ENCODE measurements at regions not wholly inside any gene's neighbourhood (a gene's known extent, or its start where the extent isn't known, plus 50 kb on each side); places are given as distances from the start of the nearest gene placed in this dataset.

DNA sequence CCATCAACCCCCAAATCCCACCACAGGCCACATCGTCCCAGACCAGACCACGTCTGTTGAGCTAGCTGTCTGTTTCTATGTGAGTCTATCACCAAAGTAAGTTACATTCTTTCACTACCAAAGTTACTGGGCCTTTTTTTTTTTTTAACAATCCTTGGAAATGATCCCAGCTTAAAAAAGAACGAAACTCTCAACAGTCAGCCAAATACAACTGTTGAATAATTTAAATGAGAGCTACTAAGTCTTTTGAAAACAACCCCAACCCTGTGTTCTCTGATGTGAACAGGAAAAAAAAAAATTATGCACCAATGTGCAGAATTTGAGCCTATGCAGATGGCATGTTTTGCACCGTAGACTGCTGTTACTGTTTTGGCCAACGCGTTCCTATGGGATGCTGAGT lies 134.0 kb upstream of the ETS2 start:
- no peaks in the 10 kb centered on the region for H3K36me3 ChIP-seq (ENCODE audit: control insufficient read depth in 1 of 2, insufficient read depth in 2 of 2, low read length in 2 of 2)
- H3K4me1 ChIP-seq (ENCODE audit: control insufficient read depth in 1 of 2, insufficient read depth in 2 of 2, low read length in 2 of 2), result no peaks in the 10 kb centered on the region
- no peaks in the 10 kb centered on the region for H3K79me2 ChIP-seq (ENCODE audit: control insufficient read depth, insufficient read depth, low read length, poor library complexity)
- H4K8ac ChIP-seq (ENCODE audit: low read depth, low read length), result no peak overlapping the region
- H3K4ac ChIP-seq (ENCODE audit: low read depth, low read length), result no peak overlapping the region
- no peak overlapping the region for H3K27ac ChIP-seq (ENCODE audit: low read depth, low read length)
- H2BK12ac ChIP-seq (ENCODE audit: low read length), result no peak overlapping the region
- no peak overlapping the region for H4K91ac ChIP-seq (ENCODE audit: low read depth, low read length)
- H3K79me1 ChIP-seq (ENCODE audit: low read length), result no peaks in the 10 kb centered on the region
- no peak overlapping the region for H2BK120ac ChIP-seq (ENCODE audit: insufficient read depth, low read length, poor library complexity)
- H3K14ac ChIP-seq (ENCODE audit: low read length), result no peak overlapping the region
- DNase-seq, result no peak
- no peak overlapping the region for H2BK5ac ChIP-seq (ENCODE audit: low read depth, low read length, poor library complexity)
- no peak overlapping the region for H3K4me2 ChIP-seq (ENCODE audit: low read length)
- H3K9ac ChIP-seq (ENCODE audit: low read length), result no peak overlapping the region
- no peak overlapping the region for H3K23ac ChIP-seq (ENCODE audit: low read length)
- H3K18ac ChIP-seq (ENCODE audit: low read length), result no peak overlapping the region
- H2AK5ac ChIP-seq (ENCODE audit: low read length), result no peak overlapping the region
- WGBS (ENCODE audit: extremely low coverage, insufficient coverage, insufficient read length), result no CpG with 5 or more reads among the region's 6 CpGs
- H3K9me3 ChIP-seq (ENCODE audit: insufficient read depth, low read depth, low read length), result no peaks in the 10 kb centered on the region
- H4K12ac ChIP-seq (ENCODE audit: low read depth, low read length), result no peak overlapping the region
- no peak overlapping the region for H2AFZ ChIP-seq (ENCODE audit: insufficient read depth, low read length, poor library complexity)
- no peak overlapping the region for H3K4me3 ChIP-seq (ENCODE audit: low read depth, low read length)
- H3K27me3 ChIP-seq (ENCODE audit: insufficient read depth, low read length), result no peaks in the 10 kb centered on the region

- H3K27me3 ChIP-seq (ENCODE audit: insufficient read depth, low read length), result no peaks in the 10 kb centered on the region
- H3K9ac ChIP-seq (ENCODE audit: low read length), result no peak overlapping the region
- H2BK12ac ChIP-seq (ENCODE audit: low read length), result no peak overlapping the region
- no peaks in the 10 kb centered on the region for H3K79me2 ChIP-seq (ENCODE audit: control insufficient read depth, insufficient read depth, low read length, poor library complexity)
- H3K79me1 ChIP-seq (ENCODE audit: low read length), result no peaks in the 10 kb centered on the region
- no peak overlapping the region for H4K12ac ChIP-seq (ENCODE audit: low read depth, low read length)
- no CpG with 5 or more reads among the region's 22 CpGs for WGBS (ENCODE audit: extremely low coverage, insufficient coverage, insufficient read length)
- H3K27ac ChIP-seq (ENCODE audit: low read depth, low read length), result no peak overlapping the region
- H3K18ac ChIP-seq (ENCODE audit: low read length), result no peak overlapping the region
- H2AFZ ChIP-seq (ENCODE audit: insufficient read depth, low read length, poor library complexity), result no peak overlapping the region
- no peak overlapping the region for H3K4me2 ChIP-seq (ENCODE audit: low read length)
- no peak overlapping the region for H3K4ac ChIP-seq (ENCODE audit: low read depth, low read length)
- H4K8ac ChIP-seq (ENCODE audit: low read depth, low read length), result no peak overlapping the region
- H3K36me3 ChIP-seq (ENCODE audit: control insufficient read depth in 1 of 2, insufficient read depth in 2 of 2, low read length in 2 of 2), result no peaks in the 10 kb centered on the region
- no peak overlapping the region for H3K4me3 ChIP-seq (ENCODE audit: low read depth, low read length)
- no peak overlapping the region for H2AK5ac ChIP-seq (ENCODE audit: low read length)
- H2BK120ac ChIP-seq (ENCODE audit: insufficient read depth, low read length, poor library complexity), result no peak overlapping the region
- H4K91ac ChIP-seq (ENCODE audit: low read depth, low read length), result no peak overlapping the region
- no peaks in the 10 kb centered on the region for H3K4me1 ChIP-seq (ENCODE audit: control insufficient read depth in 1 of 2, insufficient read depth in 2 of 2, low read length in 2 of 2)
- H3K23ac ChIP-seq (ENCODE audit: low read length), result no peak overlapping the region
- H3K9me3 ChIP-seq (ENCODE audit: insufficient read depth, low read depth, low read length), result no peaks in the 10 kb centered on the region
- no peak for DNase-seq
- no peak overlapping the region for H3K14ac ChIP-seq (ENCODE audit: low read length)
- H2BK5ac ChIP-seq (ENCODE audit: low read depth, low read length, poor library complexity), result no peak overlapping the region
Measured at GRCh38 chr21:38675182-38675824, 130.4 kb upstream of the ETS2 start.

DNA sequence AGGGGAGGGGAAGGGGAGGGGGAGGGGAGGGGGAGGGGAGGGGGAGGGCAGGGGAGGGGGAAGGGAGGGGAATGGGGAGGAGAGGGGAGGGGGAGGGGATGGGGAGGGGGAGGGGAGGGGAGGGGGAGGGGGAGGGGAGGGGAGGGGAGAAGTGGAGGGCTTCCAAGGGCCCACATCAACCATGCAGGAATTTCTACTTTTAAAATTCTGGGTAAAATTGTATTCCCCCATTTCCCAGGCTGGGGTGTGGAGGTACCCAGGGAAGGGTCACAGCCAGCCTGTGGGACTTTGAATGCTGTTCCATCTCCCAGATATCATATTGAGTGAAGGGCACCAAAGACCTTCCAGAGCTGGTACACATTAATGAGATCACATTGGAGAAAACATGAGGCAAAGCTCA lies 126.9 kb upstream of the ETS2 start:
- Histone ChIP-seq H2BK120ac (ENCODE audit: insufficient read depth, low read length, poor library complexity) (no peak overlapping the region), H2BK5ac (ENCODE audit: low read depth, low read length, poor library complexity) (no peak overlapping the region), H2BK12ac (ENCODE audit: low read length) (no peak overlapping the region), H3K18ac (ENCODE audit: low read length) (no peak overlapping the region), H3K27me3 (ENCODE audit: insufficient read depth, low read length) (no peaks in the 10 kb centered on the region), H3K4me3 (ENCODE audit: low read depth, low read length) (no peak overlapping the region), H3K27ac (ENCODE audit: low read depth, low read length) (no peak overlapping the region), H3K4ac (ENCODE audit: low read depth, low read length) (no peak overlapping the region), H2AFZ (ENCODE audit: insufficient read depth, low read length, poor library complexity) (no peak overlapping the region), H3K23ac (ENCODE audit: low read length) (no peak overlapping the region), H3K79me1 (ENCODE audit: low read length) (no peaks in the 10 kb centered on the region), H3K9ac (ENCODE audit: low read length) (no peak overlapping the region), H4K8ac (ENCODE audit: low read depth, low read length) (no peak overlapping the region), H4K91ac (ENCODE audit: low read depth, low read length) (no peak overlapping the region), H3K9me3 (ENCODE audit: insufficient read depth, low read depth, low read length) (no peaks in the 10 kb centered on the region), H3K4me1 (ENCODE audit: control insufficient read depth in 1 of 2, insufficient read depth in 2 of 2, low read length in 2 of 2) (no peaks in the 10 kb centered on the region), H3K36me3 (ENCODE audit: control insufficient read depth in 1 of 2, insufficient read depth in 2 of 2, low read length in 2 of 2) (no peaks in the 10 kb centered on the region), H3K14ac (ENCODE audit: low read length) (no peak overlapping the region), H4K12ac (ENCODE audit: low read depth, low read length) (no peak overlapping the region), H2AK5ac (ENCODE audit: low read length) (no peak overlapping the region), H3K79me2 (ENCODE audit: control insufficient read depth, insufficient read depth, low read length, poor library complexity) (no peaks in the 10 kb centered on the region), H3K4me2 (ENCODE audit: low read length) (no peak overlapping the region)
- DNase-seq, result no peak

DNA sequence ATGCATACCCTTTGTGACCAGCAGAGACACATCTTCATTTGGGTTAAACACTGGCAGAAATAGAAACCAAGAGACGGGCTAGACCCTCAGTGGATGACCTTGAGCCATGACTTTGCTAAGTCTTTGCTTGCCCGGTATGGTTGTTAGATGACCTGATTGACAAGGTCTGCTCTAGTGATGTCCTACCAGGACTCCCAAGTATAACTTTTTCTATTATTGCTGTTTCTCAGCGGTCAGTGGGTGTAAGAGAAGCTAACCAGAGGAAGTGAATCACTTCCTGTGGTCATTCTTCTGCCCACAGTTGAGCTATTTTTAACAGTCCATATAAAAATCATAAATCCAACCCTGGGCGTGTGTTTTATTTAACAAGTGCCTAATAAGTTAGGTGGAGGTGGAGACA lies 126.2 kb upstream of the ETS2 start:
- Histone ChIP-seq H3K79me1 (ENCODE audit: low read length) (no peaks in the 10 kb centered on the region), H4K12ac (ENCODE audit: low read depth, low read length) (no peak overlapping the region), H2BK5ac (ENCODE audit: low read depth, low read length, poor library complexity) (no peak overlapping the region), H2BK120ac (ENCODE audit: insufficient read depth, low read length, poor library complexity) (no peak overlapping the region), H4K91ac (ENCODE audit: low read depth, low read length) (no peak overlapping the region), H2AFZ (ENCODE audit: insufficient read depth, low read length, poor library complexity) (no peak overlapping the region), H3K27me3 (ENCODE audit: insufficient read depth, low read length) (no peaks in the 10 kb centered on the region), H2AK5ac (ENCODE audit: low read length) (no peak overlapping the region), H3K9ac (ENCODE audit: low read length) (no peak overlapping the region), H3K18ac (ENCODE audit: low read length) (no peak overlapping the region), H3K4me1 (ENCODE audit: control insufficient read depth in 1 of 2, insufficient read depth in 2 of 2, low read length in 2 of 2) (no peaks in the 10 kb centered on the region), H3K23ac (ENCODE audit: low read length) (no peak overlapping the region), H3K9me3 (ENCODE audit: insufficient read depth, low read depth, low read length) (no peaks in the 10 kb centered on the region), H3K36me3 (ENCODE audit: control insufficient read depth in 1 of 2, insufficient read depth in 2 of 2, low read length in 2 of 2) (no peaks in the 10 kb centered on the region), H2BK12ac (ENCODE audit: low read length) (no peak overlapping the region), H4K8ac (ENCODE audit: low read depth, low read length) (no peak overlapping the region), H3K4me3 (ENCODE audit: low read depth, low read length) (no peak overlapping the region), H3K14ac (ENCODE audit: low read length) (no peak overlapping the region), H3K4ac (ENCODE audit: low read depth, low read length) (no peak overlapping the region), H3K79me2 (ENCODE audit: control insufficient read depth, insufficient read depth, low read length, poor library complexity) (no peaks in the 10 kb centered on the region), H3K27ac (ENCODE audit: low read depth, low read length) (no peak overlapping the region), H3K4me2 (ENCODE audit: low read length) (no peak overlapping the region)
- DNase-seq, result peak in 1 of 2 donors; percentile 14
- WGBS (ENCODE audit: extremely low coverage, insufficient coverage, insufficient read length), result no CpG with 5 or more reads among the region's 4 CpGs
